GM12878 (cell line): ENCODE measurements at regions not wholly inside any gene's neighbourhood (a gene's known extent, or its start where the extent isn't known, plus 50 kb on each side); places are given as distances from the start of the nearest gene placed in this dataset.

Source experiments
- ATAC-seq: fragments of 200-7000 bp; cut with Tn5 transposase; 3 replicates; pipeline ENCODE4 v1.9.1; 2020; ENCODE audit warnings: mild to moderate bottlenecking, moderate library complexity
- BruUV-seq: library from RNA; stranded (reverse); fragments of 400-500 nt; replicated peaks from 2 replicates; lab custom pipeline; 2021; lab: Mats Ljungman, UMichigan
- CTCF ChIA-PET: fragments of 300-600 bp; sonication (Branson Sonifier 250); formaldehyde crosslinking; extraction: SDS; loops from one replicate; lab custom pipeline; 2021; ENCODE audit warnings: inconsistent platforms; lab: Yijun Ruan, JAX
- POLR2A ChIA-PET: fragments of 350-600 bp; formaldehyde crosslinking; extraction: SDS; loops from one replicate; lab custom pipeline; 2021; ENCODE audit warnings: inconsistent platforms; lab: Charles Lee
- RAD21 ChIA-PET: fragments of 300-600 bp; sonication (Branson Sonifier 250); formaldehyde crosslinking; loops from one replicate; lab custom pipeline; 2023; ENCODE audit warnings: antibody characterized with exemption; ENCODE audit not compliant: unreplicated experiment; lab: Charles Lee
- SMC1A ChIA-PET: fragments of 300-600 bp; sonication (Branson Sonifier 250); formaldehyde crosslinking; loops from one replicate; lab custom pipeline; 2023; ENCODE audit not compliant: unreplicated experiment, uncharacterized antibody; lab: Charles Lee
- DNase-seq: peaks from one replicate; pipeline ENCODE4 v3.0.0-alpha.2; 2011; ENCODE audit warnings: low read depth, low spot score
- FAIRE-seq: peaks from 3 replicates; lab custom pipeline; 2011; peaks lifted over from hg19 to GRCh38; lab: Jason Lieb, UNC
- H2AFZ ChIP-seq: 2 replicates; pipeline ENCODE4 v1.6.0; 2011; ENCODE audit warnings: low read depth, low read length, control low read depth; ENCODE audit not compliant: control insufficient read depth
- H3K27ac ChIP-seq: 2 replicates; pipeline ENCODE4 v1.5.1; 2011; ENCODE audit warnings: control low read depth; ENCODE audit not compliant: control insufficient read depth, insufficient read depth
- H3K27me3 ChIP-seq, 2 experiments: replicated peaks in 1 of 2; 2 replicates each; pipeline versions ENCODE4 v1.6.0 to v1.6.1; 2011; ENCODE audit warnings: low read length in 1 of 2; ENCODE audit not compliant: control insufficient read depth in 2 of 2, insufficient read depth in 2 of 2
- H3K36me3 ChIP-seq, 2 experiments: 2 replicates each; pipeline ENCODE4 v1.5.1; 2011; ENCODE audit warnings: low read length in 1 of 2; ENCODE audit not compliant: control insufficient read depth in 2 of 2, insufficient read depth in 2 of 2
- H3K4me1 ChIP-seq: 2 replicates; pipeline ENCODE4 v1.6.1; 2011; ENCODE audit warnings: mild to moderate bottlenecking, low read length, moderate library complexity, mixed read lengths; ENCODE audit not compliant: control insufficient read depth, insufficient read depth
- H3K4me2 ChIP-seq: 2 replicates; pipeline ENCODE4 v1.6.0; 2011; ENCODE audit warnings: control low read depth; ENCODE audit not compliant: control insufficient read depth, insufficient read depth
- H3K4me3 ChIP-seq: fragments of 200-600 bp; sonication (generic); 2 replicates; pipeline ENCODE4 v1.5.1; 2016
- H3K79me2 ChIP-seq: 2 replicates; pipeline ENCODE4 v1.6.0; 2011; ENCODE audit warnings: low read length; ENCODE audit not compliant: control insufficient read depth, insufficient read depth
- H3K9ac ChIP-seq: 2 replicates; pipeline ENCODE4 v1.8.0; 2011; ENCODE audit warnings: low read length, control low read depth, mixed read lengths; ENCODE audit not compliant: control insufficient read depth, insufficient read depth
- H3K9me3 ChIP-seq: replicated peaks from 3 replicates; pipeline ENCODE4 v1.5.1; 2011; ENCODE audit warnings: mild to moderate bottlenecking, low read length; ENCODE audit not compliant: control insufficient read depth, insufficient read depth
- H4K20me1 ChIP-seq: 2 replicates; pipeline ENCODE4 v1.6.0; 2011; ENCODE audit not compliant: control insufficient read depth, insufficient read depth
- CBX5 ChIP-seq: sonication (generic); IDR thresholded peaks from 2 replicates; pipeline ENCODE4 v1.6.1; 2016; ENCODE audit warnings: low read depth, moderate library complexity, mild to moderate bottlenecking, inconsistent platforms
- FOS ChIP-seq: IDR thresholded peaks from 3 replicates; pipeline ENCODE4 v1.6.1; 2011; ENCODE audit warnings: borderline replicate concordance; ENCODE audit not compliant: insufficient read length; ENCODE audit errors: extremely low read depth
- FOXM1 ChIP-seq: IDR thresholded peaks from 2 replicates; pipeline ENCODE4 v1.6.1; 2012; ENCODE audit warnings: low read depth, mild to moderate bottlenecking, inconsistent platforms, low read length, moderate library complexity
- HCFC1 ChIP-seq: fragments of 150-350 bp; IDR thresholded peaks from 2 replicates; pipeline ENCODE4 v1.6.1; 2014; ENCODE audit warnings: low read length
- MXI1 ChIP-seq: fragments of 150-350 bp; IDR thresholded peaks from 2 replicates; pipeline ENCODE4 v1.6.1; 2011; ENCODE audit warnings: low read depth, mild to moderate bottlenecking, inconsistent platforms, low read length, improper control_type of control experiment
- NBN ChIP-seq: fragments of 450-650 bp; IDR thresholded peaks from 2 replicates; pipeline ENCODE4 v1.6.1; 2016
- NFYB ChIP-seq: IDR thresholded peaks from 2 replicates; pipeline ENCODE4 v1.6.1; 2011; ENCODE audit warnings: low read depth, mild to moderate bottlenecking, low read length, improper control_type of control experiment, moderate library complexity; ENCODE audit not compliant: insufficient read depth
- POLR2AphosphoS2 ChIP-seq: IDR thresholded peaks from 2 replicates; pipeline ENCODE4 v1.6.1; 2011; ENCODE audit warnings: low read depth, mild to moderate bottlenecking, low read length, improper control_type of control experiment, moderate library complexity
- RAD21 ChIP-seq: IDR thresholded peaks from 2 replicates; pipeline ENCODE4 v1.6.1; 2011; ENCODE audit warnings: mild to moderate bottlenecking, low read depth, low read length, moderate library complexity; ENCODE audit not compliant: insufficient read depth
- RB1 ChIP-seq: fragments of 450-650 bp; formaldehyde crosslinking; IDR thresholded peaks from 2 replicates; pipeline ENCODE4 v1.6.1; 2017; ENCODE audit warnings: mild to moderate bottlenecking, borderline replicate concordance
- RELB ChIP-seq: fragments of 450-650 bp; IDR thresholded peaks from 2 replicates; pipeline ENCODE4 v1.6.1; 2017; ENCODE audit warnings: low read depth, mild to moderate bottlenecking, moderate library complexity
- REST ChIP-seq: IDR thresholded peaks from 2 replicates; pipeline ENCODE4 v1.6.1; 2012; ENCODE audit warnings: mild to moderate bottlenecking, low read depth, low read length
- SPI1 ChIP-seq: IDR thresholded peaks from 2 replicates; pipeline ENCODE4 v1.6.1; 2011; ENCODE audit warnings: low read depth, mild to moderate bottlenecking, low read length, moderate library complexity, borderline replicate concordance; ENCODE audit not compliant: insufficient read depth
- STAT1 ChIP-seq: fragments of 450-650 bp; conservative IDR thresholded peaks from 2 replicates; pipeline ENCODE4 v1.6.1; 2014; ENCODE audit warnings: antibody characterized with exemption, mild to moderate bottlenecking
- TCF3 ChIP-seq: IDR thresholded peaks from 2 replicates; pipeline ENCODE4 v1.6.1; 2012; ENCODE audit warnings: low read depth, mild to moderate bottlenecking, low read length, borderline replicate concordance; ENCODE audit not compliant: insufficient read depth
- ZNF24 ChIP-seq: fragments of 450-650 bp; IDR thresholded peaks from 2 replicates; pipeline ENCODE4 v1.6.1; 2017; ENCODE audit warnings: antibody characterized with exemption, mild to moderate bottlenecking
- ZNF274 ChIP-seq: IDR thresholded peaks from one replicate; pipeline ENCODE4 v1.8.0; 2011; ENCODE audit not compliant: insufficient read length, insufficient read depth
- WGBS: methylation state at CpG from one replicate; pipeline ENCODE4 v1.1.6; 2016; ENCODE audit warnings: low lambda C conversion rate; ENCODE audit not compliant: insufficient replicate concordance, insufficient coverage; ENCODE audit errors: missing lambda C conversion rate; 5-methylcytosine and 5-hydroxymethylcytosine counted together
- in situ Hi-C: fragments of 300-500 bp; cut with MboI; formaldehyde crosslinking; loops from 9 replicates; pipeline ENCODE4 v1.14.3; 2018; ENCODE audit warnings: mixed read lengths
- intact Hi-C: fragments of 100-400 bp; cut with micrococcal nuclease; formaldehyde crosslinking; loops from one replicate; pipeline ENCODE4 v1.14.2; 2022; ENCODE audit not compliant: unreplicated experiment
- TF ChIP-seq, protein P1 (sequence below): IDR thresholded peaks from 2 replicates; pipeline ENCODE4 v1.6.1; 2011; ENCODE audit warnings: borderline replicate concordance, low read depth, mild to moderate bottlenecking, moderate library complexity, mixed read lengths, low read length; ENCODE audit not compliant: insufficient read depth; ENCODE audit errors: extremely low read length
- TF ChIP-seq, protein P2 (sequence below): fragments of 450-650 bp; IDR thresholded peaks from 2 replicates; pipeline ENCODE4 v1.6.1; 2016; ENCODE audit warnings: mild to moderate bottlenecking

DNA sequence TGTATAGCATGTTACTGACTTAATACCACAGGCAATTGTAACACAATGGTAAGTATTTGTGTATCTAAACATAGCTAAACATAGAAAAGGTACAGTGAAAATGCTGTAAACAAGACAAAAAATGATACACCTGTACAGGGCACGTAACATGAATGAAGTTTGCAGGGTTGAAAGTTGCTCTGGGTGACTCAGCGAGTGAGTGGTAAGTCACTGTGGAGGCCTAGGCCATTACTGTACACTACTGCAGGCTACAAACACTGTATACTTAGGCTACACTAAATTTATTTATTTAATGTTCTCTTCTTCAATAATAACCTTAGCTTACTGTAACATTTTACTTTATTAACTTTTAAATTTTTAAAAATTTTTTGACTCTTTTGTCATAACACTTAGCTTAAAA is 158.4 kb downstream of the IPO8 start:
- BruUV-seq: no TSS peak
- CTCF ChIA-PET: interaction anchor here (0.6 kb wide), 1 partner anchor 1027 kb away, joined by 3 read pairs; no protein-coding TSS in a partner anchor
- DNase-seq (no peak), ATAC-seq (no peak)
- no peak for TF ChIP-seq ZNF274
- no peak for TF ChIP-seq STAT1
- TF ChIP-seq TCF3: no peak
- no peak for TF ChIP-seq CBX5
- no peak for TF ChIP-seq POLR2AphosphoS2
- TF ChIP-seq FOXM1: no peak
- no peak for TF ChIP-seq NBN
- TF ChIP-seq, protein P1, sequence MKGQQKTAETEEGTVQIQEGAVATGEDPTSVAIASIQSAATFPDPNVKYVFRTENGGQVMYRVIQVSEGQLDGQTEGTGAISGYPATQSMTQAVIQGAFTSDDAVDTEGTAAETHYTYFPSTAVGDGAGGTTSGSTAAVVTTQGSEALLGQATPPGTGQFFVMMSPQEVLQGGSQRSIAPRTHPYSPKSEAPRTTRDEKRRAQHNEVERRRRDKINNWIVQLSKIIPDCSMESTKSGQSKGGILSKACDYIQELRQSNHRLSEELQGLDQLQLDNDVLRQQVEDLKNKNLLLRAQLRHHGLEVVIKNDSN: no peak
- no peak for TF ChIP-seq RAD21
- TF ChIP-seq RELB: no peak
- no peak for TF ChIP-seq HCFC1
- TF ChIP-seq RB1: no peak
- TF ChIP-seq FOS: no peak
- TF ChIP-seq ZNF24: no peak
- no peak for TF ChIP-seq SPI1
- TF ChIP-seq REST: no peak
- TF ChIP-seq, protein P2, sequence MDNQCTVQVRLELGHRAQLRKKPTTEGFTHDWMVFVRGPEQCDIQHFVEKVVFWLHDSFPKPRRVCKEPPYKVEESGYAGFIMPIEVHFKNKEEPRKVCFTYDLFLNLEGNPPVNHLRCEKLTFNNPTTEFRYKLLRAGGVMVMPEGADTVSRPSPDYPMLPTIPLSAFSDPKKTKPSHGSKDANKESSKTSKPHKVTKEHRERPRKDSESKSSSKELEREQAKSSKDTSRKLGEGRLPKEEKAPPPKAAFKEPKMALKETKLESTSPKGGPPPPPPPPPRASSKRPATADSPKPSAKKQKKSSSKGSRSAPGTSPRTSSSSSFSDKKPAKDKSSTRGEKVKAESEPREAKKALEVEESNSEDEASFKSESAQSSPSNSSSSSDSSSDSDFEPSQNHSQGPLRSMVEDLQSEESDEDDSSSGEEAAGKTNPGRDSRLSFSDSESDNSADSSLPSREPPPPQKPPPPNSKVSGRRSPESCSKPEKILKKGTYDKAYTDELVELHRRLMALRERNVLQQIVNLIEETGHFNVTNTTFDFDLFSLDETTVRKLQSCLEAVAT: no peak
- TF ChIP-seq MXI1: no peak
- no peak for TF ChIP-seq NFYB
- TF ChIP-seq, all 136 proteins: peak for 0
- WGBS: 14% methylated on average over 2 of the region's 2 CpGs
- Histone ChIP-seq H3K27ac (no peak overlapping the region), H3K9ac (no peak overlapping the region), H3K4me1 (no peaks in the 10 kb centered on the region), H3K4me2 (no peak overlapping the region), H2AFZ (no peak overlapping the region), H3K36me3 (no peaks in the 10 kb centered on the region), H3K79me2 (no peaks in the 10 kb centered on the region), H4K20me1 (no peaks in the 10 kb centered on the region), H3K4me3 (no peak overlapping the region), H3K27me3 (no peaks in the 10 kb centered on the region), H3K9me3 (no peaks in the 10 kb centered on the region)
- in situ Hi-C loops: no loop called here
- RAD21 ChIA-PET: no interaction called here
- POLR2A ChIA-PET: no interaction called here
- no peak for FAIRE-seq
- SMC1A ChIA-PET: no interaction called here
- intact Hi-C loops: no loop called here
